NCI-H748 (cell line): ENCODE measurements at regions not wholly inside any gene's neighbourhood (a gene's known extent, or its start where the extent isn't known, plus 50 kb on each side); places are given as distances from the start of the nearest gene placed in this dataset.
"Not testable (repeated sequence)": the region's sequence is repeated elsewhere in the genome, so short reads cannot be mapped to it uniquely, and the experiment has no call there.

Experiments
- DNase-seq: peaks from one replicate; lab custom pipeline; 2025; ENCODE audit not compliant: unreplicated experiment; lab: John Stamatoyannopoulos, UW

GRCh38 chr3:1456781-1457311 is 364.0 kb downstream of the CNTN6 start:
- peak; percentile 31 for DNase-seq

GRCh38 chr3:1462371-1462770 is 369.5 kb downstream of the CNTN6 start:
- DNase-seq, result no peak

GRCh38 chr3:1462856-1463450 is 370.1 kb downstream of the CNTN6 start:
- no peak for DNase-seq

- DNase-seq, result not testable (repeated sequence)
These were observed 372.3 kb downstream of the CNTN6 start for GRCh38 chr3:1465091-1465490.

GRCh38 chr3:1468145-1468544 is 375.3 kb downstream of the CNTN6 start:
- no peak for DNase-seq

- no peak for DNase-seq
These were observed 376.4 kb downstream of the CNTN6 start for GRCh38 chr3:1469248-1469647.

GRCh38 chr3:1469687-1470086 is 376.9 kb downstream of the CNTN6 start:
- DNase-seq, result no peak

- no peak for DNase-seq
These were observed 384.8 kb downstream of the CNTN6 start for GRCh38 chr3:1477669-1478068.

- DNase-seq, result no peak
These were observed 402.6 kb downstream of the CNTN6 start for GRCh38 chr3:1495466-1495865.

GRCh38 chr3:1499694-1500093 is 406.9 kb downstream of the CNTN6 start:
- no peak for DNase-seq

GRCh38 chr3:1501406-1502115 is 408.7 kb downstream of the CNTN6 start:
- no peak for DNase-seq

GRCh38 chr3:1506090-1506489 is 413.3 kb downstream of the CNTN6 start:
- no peak for DNase-seq

- DNase-seq, result no peak
These were observed 420.8 kb downstream of the CNTN6 start for GRCh38 chr3:1513662-1514061.

GRCh38 chr3:1515882-1516281 is 423.1 kb downstream of the CNTN6 start:
- no peak for DNase-seq

GRCh38 chr3:1527786-1528185 is 435.0 kb downstream of the CNTN6 start:
- no peak for DNase-seq

- no peak for DNase-seq
These were observed 435.8 kb downstream of the CNTN6 start for GRCh38 chr3:1528621-1529020.

- DNase-seq, result no peak
These were observed 436.9 kb downstream of the CNTN6 start for GRCh38 chr3:1529676-1530075.

- no peak for DNase-seq
These were observed 439.2 kb downstream of the CNTN6 start for GRCh38 chr3:1531981-1532380.

GRCh38 chr3:1532935-1533606 is 440.2 kb downstream of the CNTN6 start:
- no peak for DNase-seq

- DNase-seq, result no peak
These were observed 440.9 kb downstream of the CNTN6 start for GRCh38 chr3:1533763-1534162.

- DNase-seq, result no peak
These were observed 441.4 kb downstream of the CNTN6 start for GRCh38 chr3:1534252-1534651.

GRCh38 chr3:1535361-1535760 is 442.5 kb downstream of the CNTN6 start:
- no peak for DNase-seq
